HG03095 (cell line): ENCODE measurements at regions not wholly inside any gene's neighbourhood (a gene's known extent, or its start where the extent isn't known, plus 50 kb on each side); places are given as distances from the start of the nearest gene placed in this dataset.

Experiments used
- ATAC-seq: cut with Tn5 transposase; IDR thresholded peaks from one replicate; pipeline ENCODE4 v1.9.1; 2021; ENCODE audit warnings: moderate library complexity; ENCODE audit not compliant: unreplicated experiment

GRCh38 chr7:35581605-35582210 is 113.2 kb downstream of the HERPUD2 start:
- ATAC-seq: no peak

- ATAC-seq: no peak
These were observed 118.8 kb downstream of the HERPUD2 start for GRCh38 chr7:35576031-35576573.

- ATAC-seq: no peak
These were observed 123.2 kb downstream of the HERPUD2 start for GRCh38 chr7:35571611-35572240.

GRCh38 chr7:35570937-35571336 is 124.0 kb downstream of the HERPUD2 start:
- no peak for ATAC-seq

- ATAC-seq: no peak
These were observed 129.0 kb downstream of the HERPUD2 start for GRCh38 chr7:35565927-35566326.

- no peak for ATAC-seq
These were observed 136.1 kb downstream of the HERPUD2 start for GRCh38 chr7:35558841-35559240.

- no peak for ATAC-seq
These were observed 138.1 kb downstream of the HERPUD2 start for GRCh38 chr7:35556515-35557471.

GRCh38 chr7:35555934-35556333 is 139.0 kb downstream of the HERPUD2 start:
- ATAC-seq: no peak

- no peak for ATAC-seq
These were observed 139.5 kb downstream of the HERPUD2 start for GRCh38 chr7:35555386-35555785.

GRCh38 chr7:35553519-35553918 is 141.4 kb downstream of the HERPUD2 start:
- ATAC-seq: no peak

GRCh38 chr7:35552691-35553090 is 142.2 kb downstream of the HERPUD2 start:
- no peak for ATAC-seq

GRCh38 chr7:35551321-35552081 is 143.4 kb downstream of the HERPUD2 start:
- no peak for ATAC-seq

- no peak for ATAC-seq
These were observed 144.1 kb downstream of the HERPUD2 start for GRCh38 chr7:35550831-35551230.

- no peak for ATAC-seq
These were observed 145.2 kb downstream of the HERPUD2 start for GRCh38 chr7:35549781-35550180.

GRCh38 chr7:35548291-35548690 is 146.6 kb downstream of the HERPUD2 start:
- no peak for ATAC-seq

GRCh38 chr7:35546691-35547429 is 148.1 kb downstream of the HERPUD2 start:
- no peak for ATAC-seq

GRCh38 chr7:35545831-35546230 is 149.1 kb downstream of the HERPUD2 start:
- ATAC-seq: no peak

GRCh38 chr7:35544028-35544742 is 150.8 kb downstream of the HERPUD2 start:
- no peak for ATAC-seq
